Endodermal cell (in vitro differentiated cells): ENCODE measurements at regions not wholly inside any gene's neighbourhood (a gene's known extent, or its start where the extent isn't known, plus 50 kb on each side); places are given as distances from the start of the nearest gene placed in this dataset.

Experiments used
- DNase-seq: peaks from one replicate; pipeline ENCODE4 v3.0.0-alpha.2; 2017
- H3K27ac ChIP-seq: 2 replicates; pipeline ENCODE4 v1.5.1; 2013; ENCODE audit warnings: mild to moderate bottlenecking, low read depth, low read length, moderate library complexity
- H3K27me3 ChIP-seq: 2 replicates; pipeline ENCODE4 v1.6.1; 2013; ENCODE audit warnings: mild to moderate bottlenecking, low read length, moderate library complexity; ENCODE audit not compliant: insufficient read depth, control insufficient read depth, poor library complexity, severe bottlenecking
- H3K36me3 ChIP-seq: 2 replicates; pipeline ENCODE4 v1.7.0; 2013; ENCODE audit warnings: mild to moderate bottlenecking, low read length, moderate library complexity; ENCODE audit not compliant: control insufficient read depth, insufficient read depth
- H3K4me1 ChIP-seq: one replicate; pipeline ENCODE4 v1.7.0; 2013; ENCODE audit warnings: low read length; ENCODE audit not compliant: control insufficient read depth, insufficient read depth
- H3K4me3 ChIP-seq: 2 replicates; pipeline ENCODE4 v1.5.1; 2013; ENCODE audit warnings: mild to moderate bottlenecking, low read length, moderate library complexity
- H3K9ac ChIP-seq: 2 replicates; pipeline ENCODE4 v1.6.1; 2013; ENCODE audit warnings: mild to moderate bottlenecking, low read length, moderate library complexity; ENCODE audit not compliant: poor library complexity, severe bottlenecking; ENCODE audit errors: extremely low read depth
- H3K9me3 ChIP-seq: 2 replicates; pipeline ENCODE4 v1.6.1; 2013; ENCODE audit warnings: mild to moderate bottlenecking, low read length, moderate library complexity; ENCODE audit not compliant: control insufficient read depth
- H3K27ac Mint-ChIP-seq: 2 replicates; pipeline ENCODE4 v1.8.0; 2020; ENCODE audit warnings: mixed read lengths
- H3K27me3 Mint-ChIP-seq: 2 replicates; pipeline ENCODE4 v1.8.0; 2021; ENCODE audit warnings: mild to moderate bottlenecking, mixed read lengths; ENCODE audit not compliant: insufficient read depth
- H3K36me3 Mint-ChIP-seq: 2 replicates; pipeline ENCODE4 v1.8.0; 2020; ENCODE audit warnings: low read depth, mixed read lengths
- H3K4me1 Mint-ChIP-seq: 2 replicates; pipeline ENCODE4 v1.8.0; 2020; ENCODE audit warnings: mixed read lengths
- H3K4me3 Mint-ChIP-seq: 2 replicates; pipeline ENCODE4 v1.8.0; 2020; ENCODE audit warnings: mild to moderate bottlenecking, moderate library complexity, mixed read lengths
- H3K9me3 Mint-ChIP-seq: 2 replicates; pipeline ENCODE4 v1.8.0; 2020; ENCODE audit warnings: mild to moderate bottlenecking, mixed read lengths
- WGBS, 2 experiments: methylation state at CpG; one replicate each; pipeline versions ENCODE4 v1.1.5 to v1.1.7; 2013; ENCODE audit warnings: missing lambda C conversion rate in 2 of 2, mixed read lengths in 1 of 2; ENCODE audit not compliant: insufficient coverage in 1 of 2, insufficient read length in 1 of 2; 5-methylcytosine and 5-hydroxymethylcytosine counted together
- TF ChIP-seq, protein P1 (sequence below): fragments of 200-600 bp; sonication (generic); conservative IDR thresholded peaks from 2 replicates; pipeline ENCODE4 v1.5.0; 2021; ENCODE audit warnings: antibody characterized with exemption, mild to moderate bottlenecking

DNA sequence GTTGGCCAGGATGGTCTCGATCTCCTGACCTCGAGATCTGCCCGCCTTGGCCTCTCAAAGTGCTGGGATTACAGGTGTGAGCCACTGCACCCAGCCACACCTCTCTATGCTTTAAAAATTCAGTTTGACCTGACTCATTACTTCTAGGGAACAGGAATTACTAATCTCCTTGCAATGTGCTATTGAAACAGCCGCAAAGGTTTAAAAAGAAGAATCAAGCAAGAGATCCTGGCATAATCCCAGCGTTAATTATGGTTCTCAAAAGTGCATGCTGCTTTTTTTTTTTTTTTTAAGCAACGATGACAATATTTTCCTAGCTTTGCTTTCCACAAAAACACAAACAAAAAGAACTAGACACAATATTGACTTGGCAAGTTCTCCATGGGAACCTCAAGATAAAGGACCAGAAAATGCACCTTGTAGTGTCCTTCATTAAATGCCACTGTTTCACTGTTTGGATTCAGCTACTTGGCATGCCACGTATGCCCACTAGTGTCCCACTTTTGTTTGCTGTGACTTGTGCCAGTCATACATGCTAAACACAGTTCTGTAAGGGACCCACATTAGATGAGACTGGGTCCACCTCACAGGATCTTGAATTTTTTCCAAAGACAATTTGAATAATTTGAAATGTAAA, 112.6 kb upstream of the PPARGC1A start:
- H3K27ac ChIP-seq, result no peak overlapping the region
- no peak for DNase-seq
- peaks cover 7% of the 10 kb centered on the region for H3K27me3 ChIP-seq
- Mint-ChIP-seq H3K27ac (no peak overlapping the region), H3K36me3 (no peaks in the 10 kb centered on the region), H3K4me1 (peaks cover 47% of the 10 kb centered on the region), H3K9me3 (no peaks in the 10 kb centered on the region), H3K27me3 (no peaks in the 10 kb centered on the region), H3K4me3 (no peak overlapping the region)
- peaks cover 19% of the 10 kb centered on the region for H3K4me1 ChIP-seq
- WGBS, 2 experiments, result 92 to 93% methylated on average over 6 to 7 of the region's 7 CpGs
- H3K9me3 ChIP-seq, result peaks cover 5% of the 10 kb centered on the region
- H3K4me3 ChIP-seq, result no peak overlapping the region
- H3K36me3 ChIP-seq, result no peaks in the 10 kb centered on the region
- no peak overlapping the region for H3K9ac ChIP-seq
- TF ChIP-seq, protein P1, sequence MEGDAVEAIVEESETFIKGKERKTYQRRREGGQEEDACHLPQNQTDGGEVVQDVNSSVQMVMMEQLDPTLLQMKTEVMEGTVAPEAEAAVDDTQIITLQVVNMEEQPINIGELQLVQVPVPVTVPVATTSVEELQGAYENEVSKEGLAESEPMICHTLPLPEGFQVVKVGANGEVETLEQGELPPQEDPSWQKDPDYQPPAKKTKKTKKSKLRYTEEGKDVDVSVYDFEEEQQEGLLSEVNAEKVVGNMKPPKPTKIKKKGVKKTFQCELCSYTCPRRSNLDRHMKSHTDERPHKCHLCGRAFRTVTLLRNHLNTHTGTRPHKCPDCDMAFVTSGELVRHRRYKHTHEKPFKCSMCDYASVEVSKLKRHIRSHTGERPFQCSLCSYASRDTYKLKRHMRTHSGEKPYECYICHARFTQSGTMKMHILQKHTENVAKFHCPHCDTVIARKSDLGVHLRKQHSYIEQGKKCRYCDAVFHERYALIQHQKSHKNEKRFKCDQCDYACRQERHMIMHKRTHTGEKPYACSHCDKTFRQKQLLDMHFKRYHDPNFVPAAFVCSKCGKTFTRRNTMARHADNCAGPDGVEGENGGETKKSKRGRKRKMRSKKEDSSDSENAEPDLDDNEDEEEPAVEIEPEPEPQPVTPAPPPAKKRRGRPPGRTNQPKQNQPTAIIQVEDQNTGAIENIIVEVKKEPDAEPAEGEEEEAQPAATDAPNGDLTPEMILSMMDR, result no peak

DNA sequence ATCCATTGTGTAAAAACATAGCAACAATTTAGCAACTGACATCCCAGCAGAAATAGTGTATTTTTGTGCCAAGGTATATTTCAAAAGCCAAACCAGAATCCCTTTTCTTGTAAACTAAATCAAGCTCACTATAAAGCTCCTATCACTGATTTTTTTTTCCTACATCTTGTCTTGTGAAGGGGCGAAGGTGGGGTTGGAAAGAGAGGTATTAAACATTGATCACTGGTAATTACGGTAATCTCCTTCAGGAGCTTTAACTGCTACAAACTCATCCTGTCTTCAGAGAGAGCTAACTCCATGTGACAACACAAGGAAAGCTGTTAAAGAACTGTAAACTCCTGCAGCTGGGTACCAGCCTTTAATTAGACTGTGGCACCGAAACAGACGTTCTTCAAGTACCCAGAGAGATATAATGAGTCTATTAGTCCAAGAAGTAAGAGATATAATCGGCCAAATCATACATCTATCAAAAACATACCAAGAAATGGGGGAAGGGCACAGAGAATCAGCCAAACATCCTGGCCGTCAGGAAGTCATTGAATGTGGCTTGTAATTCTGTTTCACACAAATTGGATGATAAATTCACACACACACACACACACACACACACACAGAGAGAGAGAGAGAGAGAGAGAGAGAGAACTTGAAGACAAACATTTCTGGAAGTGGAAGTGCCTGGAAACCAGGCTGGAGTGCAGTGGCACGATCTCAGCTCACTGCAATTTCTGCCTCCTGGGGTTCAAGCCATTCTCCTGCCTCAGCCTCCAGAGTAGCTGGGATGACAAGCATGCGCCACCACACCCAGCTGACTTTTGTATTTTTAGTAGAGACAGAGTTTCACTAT, 111.9 kb upstream of the PPARGC1A start:
- no peaks in the 10 kb centered on the region for H3K27me3 Mint-ChIP-seq
- no peaks in the 10 kb centered on the region for H3K9me3 Mint-ChIP-seq
- TF ChIP-seq, protein P1, result no peak
- DNase-seq, result no peak
- Histone ChIP-seq H3K9me3 (peaks cover 5% of the 10 kb centered on the region), H3K27me3 (peaks cover 7% of the 10 kb centered on the region), H3K4me1 (peaks cover 19% of the 10 kb centered on the region), H3K9ac (no peak overlapping the region), H3K36me3 (no peaks in the 10 kb centered on the region), H3K27ac (no peak overlapping the region), H3K4me3 (no peak overlapping the region)
- no peaks in the 10 kb centered on the region for H3K36me3 Mint-ChIP-seq
- H3K4me3 Mint-ChIP-seq, result no peak overlapping the region
- H3K4me1 Mint-ChIP-seq, result peaks cover 42% of the 10 kb centered on the region
- no peak overlapping the region for H3K27ac Mint-ChIP-seq
- 83 to 89% methylated on average over 2 to 7 of the region's 8 CpGs for WGBS, 2 experiments

DNA sequence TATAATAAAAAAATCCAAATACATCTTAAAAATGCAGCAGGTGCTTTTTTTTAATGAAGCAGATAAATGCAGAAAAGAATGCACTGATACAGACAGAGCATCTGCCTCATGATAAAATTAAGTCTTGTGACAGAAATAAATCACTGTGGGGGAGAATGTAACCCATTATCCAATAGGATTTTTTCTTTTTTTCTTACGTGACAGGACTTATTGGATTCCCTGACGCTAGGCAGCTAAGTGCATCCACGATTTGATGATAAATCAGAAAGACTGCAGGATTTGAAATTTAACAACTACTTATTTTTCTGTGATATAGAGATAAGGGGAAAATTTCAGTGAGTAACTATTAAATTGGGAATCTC, 110.6 kb upstream of the PPARGC1A start:
- WGBS, 2 experiments, result 96% methylated on average over 3 of the region's 3 CpGs; no CpG with 5 or more reads in 1 of the 2 experiments
- Histone ChIP-seq H3K36me3 (no peaks in the 10 kb centered on the region), H3K27me3 (peaks cover 18% of the 10 kb centered on the region), H3K9ac (no peak overlapping the region), H3K9me3 (peaks cover 5% of the 10 kb centered on the region), H3K27ac (no peak overlapping the region), H3K4me1 (peaks cover 18% of the 10 kb centered on the region), H3K4me3 (no peak overlapping the region)
- TF ChIP-seq, protein P1, result no peak
- peaks cover 37% of the 10 kb centered on the region for H3K4me1 Mint-ChIP-seq
- DNase-seq, result no peak
- peaks cover 6% of the 10 kb centered on the region for H3K27me3 Mint-ChIP-seq
- no peaks in the 10 kb centered on the region for H3K36me3 Mint-ChIP-seq
- no peak overlapping the region for H3K27ac Mint-ChIP-seq
- no peaks in the 10 kb centered on the region for H3K9me3 Mint-ChIP-seq
- no peak overlapping the region for H3K4me3 Mint-ChIP-seq
